Subcutaneous abdominal adipose tissue (tissue), 5 donors: ENCODE measurements at regions not wholly inside any gene's neighbourhood (a gene's known extent, or its start where the extent isn't known, plus 50 kb on each side); places are given as distances from the start of the nearest gene placed in this dataset.
"Not testable (repeated sequence)": the region's sequence is repeated elsewhere in the genome, so short reads cannot be mapped to it uniquely, and the experiment has no call there.

Source experiments
- H3K27ac ChIP-seq: one replicate; pipeline ENCODE4 v1.7.0; 2013; ENCODE audit warnings: low read depth, mild to moderate bottlenecking, inconsistent platforms, low read length, moderate library complexity
- H3K27me3 ChIP-seq, 5 donors: one replicate each; pipeline ENCODE4 v1.7.0; 2013; ENCODE audit warnings: low read length in 5 of 5, inconsistent platforms in 1 of 5; ENCODE audit not compliant: control insufficient read depth in 5 of 5, insufficient read depth in 4 of 5
- H3K36me3 ChIP-seq, 5 donors: one replicate each; pipeline ENCODE4 v1.7.0; 2013; ENCODE audit warnings: low read length in 5 of 5; ENCODE audit not compliant: control insufficient read depth in 5 of 5, insufficient read depth in 5 of 5
- H3K4me1 ChIP-seq, 5 donors: one replicate each; pipeline ENCODE4 v1.7.0; 2013; ENCODE audit warnings: low read length in 5 of 5, mild to moderate bottlenecking in 3 of 5, moderate library complexity in 1 of 5; ENCODE audit not compliant: control insufficient read depth in 5 of 5, insufficient read depth in 5 of 5
- H3K4me3 ChIP-seq, 5 donors: one replicate each; pipeline ENCODE4 v1.7.0; 2013; ENCODE audit warnings: low read length in 5 of 5, low read depth in 1 of 5
- H3K9ac ChIP-seq, 5 donors: one replicate each; pipeline ENCODE4 v1.7.0; 2013; ENCODE audit warnings: low read length in 5 of 5, mild to moderate bottlenecking in 4 of 5, moderate library complexity in 3 of 5
- H3K9me3 ChIP-seq, 5 donors: one replicate each; pipeline ENCODE4 v1.7.0; 2013; ENCODE audit warnings: low read length in 5 of 5; ENCODE audit not compliant: control insufficient read depth in 5 of 5
- donor health status: healthy.
- donor health status: healthy.
- donor health status: healthy.
- donor health status: healthy.
- donor health status: healthy.

GRCh38 chr2:187055463-187055862, 206.5 kb upstream of the ZSWIM2 start:
- no peak overlapping the region for H3K9ac ChIP-seq
- H3K36me3 ChIP-seq: no peaks in the 10 kb centered on the region
- H3K27ac ChIP-seq: no peak overlapping the region
- peaks cover 2 to 9% (median 8%) of the 10 kb centered on the region in 5 donors for H3K4me1 ChIP-seq
- H3K9me3 ChIP-seq: peaks cover 0 to 3% (median 0%) of the 10 kb centered on the region in 5 donors
- H3K4me3 ChIP-seq: peak overlapping the region in 1 of 5 donors; percentile 1
- no peaks in the 10 kb centered on the region for H3K27me3 ChIP-seq

DNA sequence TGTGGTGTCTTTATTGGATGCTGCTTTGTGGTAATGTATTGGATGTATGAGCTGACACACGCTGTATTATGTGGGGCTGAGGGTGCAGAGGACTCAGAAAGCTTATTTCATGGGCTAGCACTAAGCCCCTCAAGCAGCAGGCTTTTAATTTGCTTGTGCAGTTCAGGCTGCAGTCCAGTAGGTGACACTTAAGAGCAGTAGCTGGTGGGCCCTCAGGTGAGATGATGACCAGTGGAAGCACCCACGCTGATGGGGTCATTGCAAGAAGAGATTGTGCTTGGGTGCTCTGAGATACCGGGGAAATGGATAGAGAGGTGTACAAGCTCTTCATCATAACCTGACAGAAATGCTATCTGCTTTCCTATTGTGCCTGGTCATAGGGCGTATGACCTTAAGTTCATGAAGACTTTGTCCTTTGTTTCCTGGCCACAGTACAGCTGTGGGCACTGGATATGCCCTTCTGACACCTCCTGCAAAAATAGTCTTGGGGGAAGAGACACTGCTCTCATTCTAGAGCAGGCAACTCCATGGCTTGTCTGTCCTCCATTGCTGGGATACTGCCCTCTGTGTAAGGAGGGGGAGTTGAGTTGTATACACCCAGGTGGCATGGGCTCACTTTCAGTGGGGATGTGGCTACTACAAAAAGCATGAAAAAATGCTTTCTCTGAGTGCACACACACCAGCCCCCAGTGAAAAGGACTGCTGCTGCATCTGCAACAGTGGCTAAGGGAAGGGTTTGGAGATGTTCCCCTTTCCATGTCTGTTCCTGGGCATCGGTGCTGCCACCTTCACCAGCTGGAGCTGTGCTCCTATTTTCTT, 205.7 kb upstream of the ZSWIM2 start:
- Histone ChIP-seq H3K9ac (no peak overlapping the region), H3K4me3 (no peak overlapping the region), H3K36me3 (no peaks in the 10 kb centered on the region), H3K9me3 (peaks cover 0 to 3% (median 0%) of the 10 kb centered on the region in 5 donors), H3K4me1 (peaks cover 2 to 9% (median 8%) of the 10 kb centered on the region in 5 donors), H3K27me3 (no peaks in the 10 kb centered on the region), H3K27ac (no peak overlapping the region)

DNA sequence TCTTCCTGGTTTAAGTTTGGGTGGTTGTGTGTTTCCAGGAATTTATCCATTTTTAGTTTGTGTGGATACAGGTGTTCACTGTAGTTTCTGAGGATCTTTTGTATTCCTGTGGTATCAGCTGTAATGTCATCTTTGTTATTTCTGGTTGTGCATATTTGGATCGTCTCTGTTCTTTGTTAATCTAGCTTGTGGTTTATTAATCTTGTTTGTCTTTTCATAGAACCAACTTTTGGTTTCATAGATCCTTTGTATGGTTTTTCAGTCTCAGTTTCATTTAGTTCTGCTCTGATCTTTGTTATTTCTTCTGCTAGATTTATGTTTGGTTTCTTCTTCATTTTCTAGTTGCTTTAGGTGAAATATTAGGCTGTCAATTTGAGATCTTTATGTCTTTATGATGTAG, 202.4 kb upstream of the ZSWIM2 start:
- H3K9me3 ChIP-seq: peaks cover 0 to 5% (median 0%) of the 10 kb centered on the region in 5 donors
- H3K36me3 ChIP-seq: no peaks in the 10 kb centered on the region
- peaks cover 2 to 9% (median 8%) of the 10 kb centered on the region in 5 donors for H3K4me1 ChIP-seq
- H3K9ac ChIP-seq: no peak overlapping the region
- no peak overlapping the region for H3K4me3 ChIP-seq
- H3K27me3 ChIP-seq: no peaks in the 10 kb centered on the region
- no peak overlapping the region for H3K27ac ChIP-seq

DNA sequence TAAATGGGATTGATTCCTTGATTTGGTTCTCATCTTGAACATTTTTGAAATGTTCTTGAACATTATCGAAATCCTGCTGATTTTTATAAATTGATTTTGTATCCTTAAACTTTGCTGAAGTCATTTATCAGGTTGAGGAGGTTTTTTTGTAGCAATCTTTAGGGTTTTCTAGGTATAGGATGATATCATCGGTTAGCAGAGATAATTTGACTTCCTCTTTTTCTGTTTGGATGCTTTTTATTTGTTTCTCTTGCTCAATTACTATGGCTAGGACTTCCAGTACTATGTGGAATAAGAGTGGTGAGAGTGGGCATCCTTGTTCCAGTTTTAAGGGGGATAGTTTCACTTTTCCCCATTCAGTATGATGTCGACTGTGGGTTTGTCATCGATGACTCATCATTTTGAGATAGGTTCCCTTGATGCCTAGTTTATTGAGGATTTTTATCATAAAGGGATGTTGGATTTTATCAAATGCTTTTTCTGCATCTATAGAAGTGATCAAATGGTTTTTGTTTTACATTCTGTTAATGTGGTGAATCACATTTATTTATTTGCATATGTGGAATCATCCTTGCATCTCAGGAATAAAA, 201.5 kb upstream of the ZSWIM2 start:
- Histone ChIP-seq H3K9ac (no peak overlapping the region), H3K9me3 (peaks cover 0 to 5% (median 0%) of the 10 kb centered on the region in 5 donors), H3K27me3 (no peaks in the 10 kb centered on the region), H3K4me1 (peaks cover under 1 to 6% (median 5%) of the 10 kb centered on the region in 5 donors), H3K4me3 (no peak overlapping the region), H3K27ac (no peak overlapping the region), H3K36me3 (no peaks in the 10 kb centered on the region)

DNA sequence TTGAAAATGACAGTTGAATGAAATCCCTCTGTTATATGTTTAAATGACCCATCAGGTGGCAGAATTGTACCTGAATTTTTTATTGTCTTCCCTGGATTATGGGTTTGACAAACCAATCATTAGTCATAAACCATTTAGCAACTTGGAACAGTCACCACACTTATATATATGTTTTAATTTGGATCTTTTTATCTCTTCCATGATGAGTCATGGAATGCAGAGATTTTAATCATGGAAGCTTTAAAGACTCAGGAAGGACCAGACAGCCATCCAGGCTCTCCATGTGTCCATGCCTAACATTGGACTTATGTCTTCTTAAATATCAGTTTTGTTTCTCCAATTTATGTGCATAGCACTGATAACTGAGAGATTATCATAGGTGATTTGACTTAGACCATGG, 188.3 kb upstream of the ZSWIM2 start:
- Histone ChIP-seq H3K9ac (no peak overlapping the region), H3K4me3 (no peak overlapping the region), H3K27ac (no peak overlapping the region), H3K36me3 (no peaks in the 10 kb centered on the region), H3K9me3 (no peaks in the 10 kb centered on the region), H3K27me3 (no peaks in the 10 kb centered on the region), H3K4me1 (no peaks in the 10 kb centered on the region)

GRCh38 chr2:187034434-187034833, 185.5 kb upstream of the ZSWIM2 start:
- Histone ChIP-seq H3K4me1 (no peaks in the 10 kb centered on the region), H3K27me3 (no peaks in the 10 kb centered on the region), H3K36me3 (no peaks in the 10 kb centered on the region), H3K27ac (no peak overlapping the region), H3K4me3 (no peak overlapping the region), H3K9me3 (no peaks in the 10 kb centered on the region), H3K9ac (no peak overlapping the region)

DNA sequence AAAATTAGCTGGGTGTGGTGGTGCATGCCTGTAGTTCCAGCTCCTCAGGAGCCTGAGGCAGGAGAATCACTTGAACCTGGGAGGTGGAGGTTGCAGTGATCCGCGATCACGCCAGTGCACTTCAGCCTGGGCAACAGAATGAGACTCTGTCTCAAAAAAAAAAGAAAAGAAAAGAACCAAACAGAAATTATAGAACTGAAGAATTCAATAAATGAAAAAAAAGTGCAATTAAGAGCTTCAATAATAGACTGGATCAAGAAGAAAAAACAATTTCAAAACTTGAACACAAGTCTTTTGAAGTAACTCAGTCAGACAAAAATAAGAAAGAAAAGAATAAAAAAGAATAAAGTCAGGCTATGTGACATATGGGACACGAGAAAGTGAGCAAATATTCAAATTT, 175.8 kb upstream of the ZSWIM2 start:
- H3K36me3 ChIP-seq: no peaks in the 10 kb centered on the region
- no peaks in the 10 kb centered on the region for H3K4me1 ChIP-seq
- H3K4me3 ChIP-seq: no peak overlapping the region
- H3K27me3 ChIP-seq: no peaks in the 10 kb centered on the region
- H3K27ac ChIP-seq: no peak overlapping the region
- H3K9me3 ChIP-seq: peaks cover 0 to 16% (median 7%) of the 10 kb centered on the region in 5 donors
- no peak overlapping the region for H3K9ac ChIP-seq

GRCh38 chr2:187023996-187024395, 175.0 kb upstream of the ZSWIM2 start:
- not testable (repeated sequence) for H3K27me3 ChIP-seq, H3K4me3 ChIP-seq, H3K27ac ChIP-seq, H3K4me1 ChIP-seq, H3K36me3 ChIP-seq, H3K9ac ChIP-seq
- H3K9me3 ChIP-seq: peaks cover 0 to 16% (median 7%) of the 10 kb centered on the region in 5 donors

DNA sequence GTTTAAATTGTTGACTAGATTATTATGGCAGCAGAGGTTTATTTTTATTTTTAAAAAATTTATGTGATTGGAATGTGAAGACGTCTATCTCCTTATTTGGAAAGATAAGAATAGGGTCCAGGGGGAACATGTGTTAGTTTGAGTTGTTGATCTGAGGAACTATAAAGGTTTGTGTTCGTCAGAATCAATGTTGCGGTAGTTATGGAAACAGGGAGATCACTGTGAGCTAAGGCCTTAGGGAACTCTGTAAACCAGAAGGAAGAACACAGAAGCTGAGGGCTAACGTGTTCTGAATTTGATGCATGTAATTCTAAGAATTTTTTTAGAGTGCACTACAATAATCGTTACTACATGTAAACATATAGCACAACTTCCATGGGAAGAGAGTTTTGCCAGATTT, 168.5 kb upstream of the ZSWIM2 start:
- H3K4me3 ChIP-seq: no peak overlapping the region
- H3K27me3 ChIP-seq: no peaks in the 10 kb centered on the region
- no peaks in the 10 kb centered on the region for H3K9me3 ChIP-seq
- H3K4me1 ChIP-seq: no peaks in the 10 kb centered on the region
- no peak overlapping the region for H3K27ac ChIP-seq
- no peaks in the 10 kb centered on the region for H3K36me3 ChIP-seq
- H3K9ac ChIP-seq: no peak overlapping the region

GRCh38 chr2:187013058-187013457, 164.1 kb upstream of the ZSWIM2 start:
- Histone ChIP-seq H3K4me3 (no peak overlapping the region), H3K36me3 (no peaks in the 10 kb centered on the region)

More at GRCh38 chr2:187013058-187013457, 164.1 kb upstream of the ZSWIM2 start:
- Histone ChIP-seq H3K27ac (no peak overlapping the region), H3K4me1 (no peaks in the 10 kb centered on the region), H3K27me3 (no peaks in the 10 kb centered on the region), H3K9me3 (no peaks in the 10 kb centered on the region), H3K9ac (no peak overlapping the region)
